Type B pancreatic cell (in vitro differentiated cells): ENCODE measurements at regions not wholly inside any gene's neighbourhood (a gene's known extent, or its start where the extent isn't known, plus 50 kb on each side); places are given as distances from the start of the nearest gene placed in this dataset.
"Not testable (repeated sequence)": the region's sequence is repeated elsewhere in the genome, so short reads cannot be mapped to it uniquely, and the experiment has no call there.

Source experiments
- DNase-seq: peaks from one replicate; pipeline ENCODE4 v3.0.0; 2021; ENCODE audit warnings: mixed read lengths; ENCODE audit not compliant: unreplicated experiment; ENCODE audit errors: extremely low spot score
- H3K27ac Mint-ChIP-seq: 2 replicates; pipeline ENCODE4 v1.8.0; 2021; ENCODE audit warnings: mild to moderate bottlenecking, mixed read lengths
- H3K27me3 Mint-ChIP-seq: 2 replicates; pipeline ENCODE4 v1.8.0; 2021; ENCODE audit warnings: mixed read lengths
- H3K36me3 Mint-ChIP-seq: 2 replicates; pipeline ENCODE4 v1.8.0; 2021; ENCODE audit warnings: mixed read lengths
- H3K4me1 Mint-ChIP-seq: one replicate; pipeline ENCODE4 v1.8.0; 2021; ENCODE audit warnings: mixed read lengths; ENCODE audit not compliant: unreplicated experiment
- H3K4me3 Mint-ChIP-seq: 2 replicates; pipeline ENCODE4 v1.8.0; 2021; ENCODE audit warnings: mild to moderate bottlenecking, mixed read lengths
- H3K9me3 Mint-ChIP-seq: 2 replicates; pipeline ENCODE4 v1.8.0; 2021; ENCODE audit warnings: mixed read lengths
- CTCF ChIP-seq: fragments of 200-600 bp; sonication (generic); conservative IDR thresholded peaks from 2 replicates; pipeline ENCODE4 v1.5.0; 2021; ENCODE audit warnings: antibody characterized with exemption, mild to moderate bottlenecking

GRCh38 chr7:8365499-8366110, 67.8 kb upstream of the NXPH1 start:
- H3K36me3 Mint-ChIP-seq, result no peaks in the 10 kb centered on the region
- no peaks in the 10 kb centered on the region for H3K27me3 Mint-ChIP-seq
- DNase-seq, result no peak
- no peaks in the 10 kb centered on the region for H3K4me1 Mint-ChIP-seq
- no peaks in the 10 kb centered on the region for H3K9me3 Mint-ChIP-seq
- H3K27ac Mint-ChIP-seq, result no peak overlapping the region
- TF ChIP-seq CTCF, result peak; percentile 69
- H3K4me3 Mint-ChIP-seq, result no peak overlapping the region

- not testable (repeated sequence) for H3K27me3 Mint-ChIP-seq, H3K4me1 Mint-ChIP-seq, DNase-seq, H3K9me3 Mint-ChIP-seq, H3K36me3 Mint-ChIP-seq, H3K4me3 Mint-ChIP-seq, H3K27ac Mint-ChIP-seq
These were observed 65.4 kb upstream of the NXPH1 start for GRCh38 chr7:8368007-8368406.

- no peak for TF ChIP-seq CTCF
- Mint-ChIP-seq H3K4me3 (no peak overlapping the region), H3K9me3 (no peaks in the 10 kb centered on the region), H3K4me1 (no peaks in the 10 kb centered on the region), H3K27me3 (no peaks in the 10 kb centered on the region), H3K27ac (no peak overlapping the region), H3K36me3 (no peaks in the 10 kb centered on the region)
- no peak for DNase-seq
These were observed 61.7 kb upstream of the NXPH1 start for GRCh38 chr7:8371742-8372141.

GRCh38 chr7:8373851-8374250, 59.6 kb upstream of the NXPH1 start:
- no peaks in the 10 kb centered on the region for H3K27me3 Mint-ChIP-seq
- H3K4me3 Mint-ChIP-seq, result no peak overlapping the region
- H3K27ac Mint-ChIP-seq, result no peak overlapping the region
- no peak for DNase-seq
- no peaks in the 10 kb centered on the region for H3K36me3 Mint-ChIP-seq
- H3K4me1 Mint-ChIP-seq, result no peaks in the 10 kb centered on the region
- H3K9me3 Mint-ChIP-seq, result no peaks in the 10 kb centered on the region
- no peak for TF ChIP-seq CTCF

- no peak for DNase-seq
- Mint-ChIP-seq H3K4me1 (peaks cover 4% of the 10 kb centered on the region), H3K27me3 (peaks cover 3% of the 10 kb centered on the region), H3K9me3 (no peaks in the 10 kb centered on the region), H3K4me3 (no peak overlapping the region), H3K36me3 (no peaks in the 10 kb centered on the region), H3K27ac (no peak overlapping the region)
- TF ChIP-seq CTCF, result no peak
These were observed 54.9 kb upstream of the NXPH1 start for GRCh38 chr7:8378349-8379019.

- no peak for DNase-seq
- no peak for TF ChIP-seq CTCF
- Mint-ChIP-seq H3K4me3 (no peak overlapping the region), H3K4me1 (peaks cover 4% of the 10 kb centered on the region), H3K9me3 (no peaks in the 10 kb centered on the region), H3K27ac (no peak overlapping the region), H3K27me3 (peaks cover 3% of the 10 kb centered on the region), H3K36me3 (no peaks in the 10 kb centered on the region)
These were observed 54.1 kb upstream of the NXPH1 start for GRCh38 chr7:8379264-8379663.
